ENCODE measurements at regions not wholly inside any gene's neighbourhood (a gene's known extent, or its start where the extent isn't known, plus 50 kb on each side); places are given as distances from the start of the nearest gene placed in this dataset.

DNA sequence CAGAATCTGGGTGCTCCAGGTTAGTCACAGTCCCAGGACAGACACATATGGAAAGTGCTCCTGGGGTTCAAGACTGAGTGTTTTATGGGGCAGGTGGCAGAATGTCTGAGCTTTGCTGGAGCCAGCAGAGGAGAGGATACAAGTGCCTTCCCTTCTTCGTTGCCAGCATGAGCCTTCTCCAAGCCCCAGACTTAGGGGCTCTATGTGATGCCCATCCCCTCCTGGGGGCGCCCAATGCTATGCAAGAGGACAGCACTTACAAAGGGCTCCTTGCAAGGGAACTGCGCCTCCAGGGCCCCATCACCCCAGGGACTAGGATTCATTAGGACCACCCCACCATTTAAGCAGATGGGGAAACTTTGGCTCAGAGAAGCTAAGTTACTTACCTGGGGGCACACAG lies 581.9 kb downstream of the BUD13 start:
- no peak overlapping the region for H3K27ac ChIP-seq (ENCODE audit: low read length)
- ATAC-seq, result no peak
- no peaks in the 10 kb centered on the region for H3K9me3 ChIP-seq (ENCODE audit: control insufficient read depth, insufficient read depth, low read depth, low read length)
- H3K4me1 ChIP-seq (ENCODE audit: control insufficient read depth, insufficient read depth, low read length), result no peaks in the 10 kb centered on the region
- POLR2A ChIA-PET, result no interaction called here
- in situ Hi-C loops (cut with HindIII; ENCODE audit: low pct_unique_long_range_greater_than_20kb, low sequenced_read_pairs) (no loop called here), intact Hi-C loops (cut with micrococcal nuclease; ENCODE audit: unreplicated experiment) (no loop called here)
- peaks cover 21% of the 10 kb centered on the region for H3K27me3 ChIP-seq (ENCODE audit: control insufficient read depth, insufficient read depth, low read length)
- no TSS peak for BruUV-seq (replicated peaks)
- no peak overlapping the region for H3K4me3 ChIP-seq (ENCODE audit: low read depth in 2 of 2, low read length in 2 of 2)
- no peaks in the 10 kb centered on the region for H3K36me3 ChIP-seq (ENCODE audit: control insufficient read depth, insufficient read depth, low read length)
- DNase-seq (ENCODE audit: low read depth, low spot score), result no peak
- TF ChIP-seq TCF7L2 (IDR thresholded peaks at IDR 0.05; ENCODE audit: low read depth, low read length) (no peak), POLR2AphosphoS5 (IDR thresholded peaks at IDR 0.05; ENCODE audit: low read depth, low read length) (no peak), SIN3A (IDR thresholded peaks at IDR 0.05; ENCODE audit: borderline replicate concordance, insufficient read depth, low read depth, low read length) (no peak)
- CTCF ChIA-PET, result no interaction called here

DNA sequence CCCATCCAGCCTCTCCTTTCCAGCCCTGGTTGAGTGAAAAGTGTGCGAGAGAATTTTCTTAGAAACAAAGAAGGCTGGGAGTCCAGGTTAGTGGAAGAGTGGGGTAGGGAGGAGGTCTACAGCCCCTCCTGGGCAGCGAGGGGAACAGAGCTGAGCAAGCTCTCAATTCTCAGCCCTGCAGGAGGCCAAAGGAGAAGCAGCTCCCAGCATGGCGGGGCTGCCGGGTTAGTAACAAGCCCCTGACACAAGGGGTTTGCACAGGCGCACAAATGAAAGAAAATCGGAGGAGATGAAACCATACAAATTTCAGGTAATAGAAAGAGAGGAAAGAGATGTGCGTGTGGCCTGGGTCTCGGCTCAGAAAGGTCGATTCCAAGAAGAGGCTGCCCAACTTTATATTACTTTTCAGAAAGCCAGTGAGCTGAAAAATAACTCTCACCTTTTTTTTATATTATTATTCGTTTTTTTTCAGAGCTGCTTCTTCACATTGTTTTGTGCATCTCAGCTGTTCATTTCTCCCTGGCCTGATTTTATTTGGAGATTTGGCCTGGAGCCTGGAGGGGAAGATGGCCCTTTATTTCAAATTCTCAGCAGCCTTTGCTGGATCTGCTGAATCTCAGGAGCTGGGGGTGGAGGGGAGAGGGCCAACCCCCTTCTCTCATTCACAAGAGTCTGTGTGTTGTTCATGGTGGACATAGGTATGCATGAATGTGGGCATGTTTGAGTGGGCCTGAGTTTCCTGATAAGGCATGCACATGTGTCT lies 583.2 kb downstream of the BUD13 start:
- no peak for DNase-seq (ENCODE audit: low read depth, low spot score)
- H3K27me3 ChIP-seq (ENCODE audit: control insufficient read depth, insufficient read depth, low read length), result peaks cover 16% of the 10 kb centered on the region
- no TSS peak for BruUV-seq (replicated peaks)
- H3K9me3 ChIP-seq (ENCODE audit: control insufficient read depth, insufficient read depth, low read depth, low read length), result no peaks in the 10 kb centered on the region
- TF ChIP-seq TCF7L2 (IDR thresholded peaks at IDR 0.05; ENCODE audit: low read depth, low read length) (no peak), POLR2AphosphoS5 (IDR thresholded peaks at IDR 0.05; ENCODE audit: low read depth, low read length) (no peak), SIN3A (IDR thresholded peaks at IDR 0.05; ENCODE audit: borderline replicate concordance, insufficient read depth, low read depth, low read length) (no peak)
- TF ChIP-seq, protein P1, sequence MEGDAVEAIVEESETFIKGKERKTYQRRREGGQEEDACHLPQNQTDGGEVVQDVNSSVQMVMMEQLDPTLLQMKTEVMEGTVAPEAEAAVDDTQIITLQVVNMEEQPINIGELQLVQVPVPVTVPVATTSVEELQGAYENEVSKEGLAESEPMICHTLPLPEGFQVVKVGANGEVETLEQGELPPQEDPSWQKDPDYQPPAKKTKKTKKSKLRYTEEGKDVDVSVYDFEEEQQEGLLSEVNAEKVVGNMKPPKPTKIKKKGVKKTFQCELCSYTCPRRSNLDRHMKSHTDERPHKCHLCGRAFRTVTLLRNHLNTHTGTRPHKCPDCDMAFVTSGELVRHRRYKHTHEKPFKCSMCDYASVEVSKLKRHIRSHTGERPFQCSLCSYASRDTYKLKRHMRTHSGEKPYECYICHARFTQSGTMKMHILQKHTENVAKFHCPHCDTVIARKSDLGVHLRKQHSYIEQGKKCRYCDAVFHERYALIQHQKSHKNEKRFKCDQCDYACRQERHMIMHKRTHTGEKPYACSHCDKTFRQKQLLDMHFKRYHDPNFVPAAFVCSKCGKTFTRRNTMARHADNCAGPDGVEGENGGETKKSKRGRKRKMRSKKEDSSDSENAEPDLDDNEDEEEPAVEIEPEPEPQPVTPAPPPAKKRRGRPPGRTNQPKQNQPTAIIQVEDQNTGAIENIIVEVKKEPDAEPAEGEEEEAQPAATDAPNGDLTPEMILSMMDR (IDR thresholded peaks at IDR 0.05), result no peak
- TF ChIP-seq, protein P2, sequence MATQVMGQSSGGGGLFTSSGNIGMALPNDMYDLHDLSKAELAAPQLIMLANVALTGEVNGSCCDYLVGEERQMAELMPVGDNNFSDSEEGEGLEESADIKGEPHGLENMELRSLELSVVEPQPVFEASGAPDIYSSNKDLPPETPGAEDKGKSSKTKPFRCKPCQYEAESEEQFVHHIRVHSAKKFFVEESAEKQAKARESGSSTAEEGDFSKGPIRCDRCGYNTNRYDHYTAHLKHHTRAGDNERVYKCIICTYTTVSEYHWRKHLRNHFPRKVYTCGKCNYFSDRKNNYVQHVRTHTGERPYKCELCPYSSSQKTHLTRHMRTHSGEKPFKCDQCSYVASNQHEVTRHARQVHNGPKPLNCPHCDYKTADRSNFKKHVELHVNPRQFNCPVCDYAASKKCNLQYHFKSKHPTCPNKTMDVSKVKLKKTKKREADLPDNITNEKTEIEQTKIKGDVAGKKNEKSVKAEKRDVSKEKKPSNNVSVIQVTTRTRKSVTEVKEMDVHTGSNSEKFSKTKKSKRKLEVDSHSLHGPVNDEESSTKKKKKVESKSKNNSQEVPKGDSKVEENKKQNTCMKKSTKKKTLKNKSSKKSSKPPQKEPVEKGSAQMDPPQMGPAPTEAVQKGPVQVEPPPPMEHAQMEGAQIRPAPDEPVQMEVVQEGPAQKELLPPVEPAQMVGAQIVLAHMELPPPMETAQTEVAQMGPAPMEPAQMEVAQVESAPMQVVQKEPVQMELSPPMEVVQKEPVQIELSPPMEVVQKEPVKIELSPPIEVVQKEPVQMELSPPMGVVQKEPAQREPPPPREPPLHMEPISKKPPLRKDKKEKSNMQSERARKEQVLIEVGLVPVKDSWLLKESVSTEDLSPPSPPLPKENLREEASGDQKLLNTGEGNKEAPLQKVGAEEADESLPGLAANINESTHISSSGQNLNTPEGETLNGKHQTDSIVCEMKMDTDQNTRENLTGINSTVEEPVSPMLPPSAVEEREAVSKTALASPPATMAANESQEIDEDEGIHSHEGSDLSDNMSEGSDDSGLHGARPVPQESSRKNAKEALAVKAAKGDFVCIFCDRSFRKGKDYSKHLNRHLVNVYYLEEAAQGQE (IDR thresholded peaks at IDR 0.05; ENCODE audit: insufficient read depth in 1 of 2, low read depth in 2 of 2, low read length in 1 of 2), result no peak
- no peak overlapping the region for H3K4me3 ChIP-seq (ENCODE audit: low read depth in 2 of 2, low read length in 2 of 2)
- POLR2A ChIA-PET, result no interaction called here
- in situ Hi-C loops (cut with HindIII; ENCODE audit: low pct_unique_long_range_greater_than_20kb, low sequenced_read_pairs), result no loop called here
- no peaks in the 10 kb centered on the region for H3K36me3 ChIP-seq (ENCODE audit: control insufficient read depth, insufficient read depth, low read length)
- intact Hi-C loops (cut with micrococcal nuclease; ENCODE audit: unreplicated experiment), result no loop called here
- CTCF ChIA-PET, result no interaction called here
- H3K27ac ChIP-seq (ENCODE audit: low read length), result no peak overlapping the region
- ATAC-seq, result no peak
- no peaks in the 10 kb centered on the region for H3K4me1 ChIP-seq (ENCODE audit: control insufficient read depth, insufficient read depth, low read length)

DNA sequence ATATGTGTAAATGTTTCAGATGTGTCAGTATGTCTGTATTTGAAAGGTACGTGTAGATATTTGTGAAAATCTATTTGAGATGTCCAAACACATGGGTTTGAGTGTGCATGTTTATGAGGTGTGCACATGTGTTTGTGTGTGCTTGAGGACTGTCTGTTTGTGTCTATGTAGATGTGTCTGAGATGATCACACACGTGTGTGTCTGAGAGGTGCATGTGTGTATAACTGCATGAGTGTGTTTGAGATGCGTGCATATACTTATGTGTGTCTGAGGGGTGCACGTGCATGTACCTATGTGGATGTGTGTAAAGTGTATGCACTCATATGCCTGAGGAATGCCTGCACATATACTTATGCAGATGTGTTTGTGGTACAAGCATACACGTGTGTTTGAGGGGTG lies 584.4 kb downstream of the BUD13 start:
- ATAC-seq (no peak), DNase-seq (ENCODE audit: low read depth, low spot score) (no peak)
- TF ChIP-seq, protein P2 (IDR thresholded peaks at IDR 0.05; ENCODE audit: insufficient read depth in 1 of 2, low read depth in 2 of 2, low read length in 1 of 2), result no peak
- intact Hi-C loops (cut with micrococcal nuclease; ENCODE audit: unreplicated experiment), result no loop called here
- H3K36me3 ChIP-seq (ENCODE audit: control insufficient read depth, insufficient read depth, low read length), result no peaks in the 10 kb centered on the region
- H3K4me1 ChIP-seq (ENCODE audit: control insufficient read depth, insufficient read depth, low read length), result no peaks in the 10 kb centered on the region
- H3K27me3 ChIP-seq (ENCODE audit: control insufficient read depth, insufficient read depth, low read length), result peaks cover 12% of the 10 kb centered on the region
- no peak overlapping the region for H3K27ac ChIP-seq (ENCODE audit: low read length)
- CTCF ChIA-PET, result no interaction called here
- H3K4me3 ChIP-seq (ENCODE audit: low read depth in 2 of 2, low read length in 2 of 2), result no peak overlapping the region
- POLR2A ChIA-PET, result no interaction called here
- no TSS peak for BruUV-seq (replicated peaks)
- in situ Hi-C loops (cut with HindIII; ENCODE audit: low pct_unique_long_range_greater_than_20kb, low sequenced_read_pairs), result no loop called here
- H3K9me3 ChIP-seq (ENCODE audit: control insufficient read depth, insufficient read depth, low read depth, low read length), result no peaks in the 10 kb centered on the region
